Spleen (tissue), 11 donors: ENCODE measurements at regions not wholly inside any gene's neighbourhood (a gene's known extent, or its start where the extent isn't known, plus 50 kb on each side); places are given as distances from the start of the nearest gene placed in this dataset.
"Not testable (repeated sequence)": the region's sequence is repeated elsewhere in the genome, so short reads cannot be mapped to it uniquely, and the experiment has no call there.

Experiments used
- DNase-seq: peaks from one replicate; pipeline ENCODE4 v3.0.0-alpha.2; 2020
- H3K27ac ChIP-seq, 8 donors: fragments of 200-600 bp; sonication (generic) in 7 of 8; 1 replicate in 4 of 8; 2 replicates in 4 of 8; pipeline versions ENCODE4 v1.5.0 to v1.8.0; 2016 to 2021; ENCODE audit warnings: inconsistent platforms in 4 of 8, mild to moderate bottlenecking in 4 of 8, moderate library complexity in 1 of 8
- H3K27me3 ChIP-seq, 7 donors: fragments of 200-600 bp; sonication (generic) in 6 of 7; replicated peaks in 1 of 7; 1 replicate in 4 of 7; 2 replicates in 3 of 7; pipeline versions ENCODE4 v1.5.0 to v1.8.0; 2016 to 2021; ENCODE audit warnings: inconsistent platforms in 3 of 7, mild to moderate bottlenecking in 1 of 7
- H3K36me3 ChIP-seq, 6 donors: fragments of 200-600 bp; sonication (generic) in 5 of 6; 1 replicate in 4 of 6; 2 replicates in 2 of 6; pipeline versions ENCODE4 v1.5.0 to v1.8.0; 2016 to 2021; ENCODE audit warnings: inconsistent platforms in 2 of 6
- H3K4me1 ChIP-seq, 6 donors: fragments of 200-600 bp; sonication (generic) in 5 of 6; 1 replicate in 3 of 6; 2 replicates in 3 of 6; pipeline versions ENCODE4 v1.5.0 to v1.8.0; 2016 to 2021; ENCODE audit warnings: inconsistent platforms in 3 of 6
- H3K4me3 ChIP-seq, 8 donors: fragments of 200-600 bp; sonication (generic) in 7 of 8; 1 replicate in 4 of 8; 2 replicates in 4 of 8; pipeline versions ENCODE4 v1.5.0 to v1.8.0; 2016 to 2021; ENCODE audit warnings: inconsistent platforms in 4 of 8, mild to moderate bottlenecking in 4 of 8, moderate library complexity in 2 of 8
- H3K9me3 ChIP-seq, 8 donors: fragments of 200-600 bp; sonication (generic) in 7 of 8; 1 replicate in 4 of 8; 2 replicates in 4 of 8; pipeline versions ENCODE4 v1.5.0 to v1.8.0; 2016 to 2021; ENCODE audit warnings: inconsistent platforms in 4 of 8
- POLR2A ChIP-seq, 3 donors: fragments of 450-650 bp; IDR thresholded peaks; one replicate each; pipeline ENCODE4 v1.5.1; 2017; ENCODE audit warnings: antibody characterized with exemption in 3 of 3, mild to moderate bottlenecking in 1 of 3
- POLR2AphosphoS5 ChIP-seq, 3 donors: sonication (generic); formaldehyde crosslinking; IDR thresholded peaks; one replicate each; pipeline ENCODE4 v1.5.1; 2017; ENCODE audit warnings: antibody characterized with exemption in 3 of 3
- WGBS, 5 donors: extraction: QIAGEN DNeasy Blood & Tissue Kit in 3 of 5; methylation state at CpG; one replicate each; pipeline versions ENCODE4 v1.1.5 to v1.1.7; 2013 to 2018; 5-methylcytosine and 5-hydroxymethylcytosine counted together
- intact Hi-C: fragments of 100-400 bp; cut with DNase I; formaldehyde crosslinking; loops from one replicate; pipeline ENCODE4 v1.15.0; 2023; ENCODE audit warnings: low total_unique reads
- TF ChIP-seq, protein P1 (sequence below), 11 experiments: fragments of 200-600 bp in 7 of 11; fragments of 450-650 bp in 4 of 11; sonication (generic) in 4 of 11; IDR thresholded peaks in 8 of 11; conservative IDR thresholded peaks in 3 of 11; 1 replicate in 7 of 11; 2 replicates in 4 of 11; pipeline versions ENCODE4 v1.4.0 to v1.8.0; 2016 to 2021; ENCODE audit warnings: antibody characterized with exemption in 11 of 11, inconsistent platforms in 4 of 11, mild to moderate bottlenecking in 1 of 11
- donor health status: healthy with polysubstance abuse.
- donor health status: DM: no; HTN: no; CAD: no; lungs with moderate emphysema.
- donor health status: DM: no; HTN: no; CAD: no.
- donor health status: Bipolar disorder and iron deficiency.
- donor health status: healthy.
- donor health status: DM: no; HTN: no; CAD: no.
- donor health status: DM: yes; HTN: yes; CAD: no.

- no peaks in the 10 kb centered on the region for H3K27me3 ChIP-seq
- no peak overlapping the region for H3K27ac ChIP-seq
- H3K36me3 ChIP-seq: no peaks in the 10 kb centered on the region
- H3K4me1 ChIP-seq: no peaks in the 10 kb centered on the region
- no peak for DNase-seq
- no peak overlapping the region for H3K4me3 ChIP-seq
- intact Hi-C loops: no loop called here
- 12 to 33% (median 20%) methylated on average over 1 of the region's 1 CpG for WGBS, 5 donors
- TF ChIP-seq POLR2AphosphoS5 (IDR thresholded peaks at IDR 0.05) (no peak), POLR2A (IDR thresholded peaks at IDR 0.05) (no peak)
- TF ChIP-seq, protein P1, sequence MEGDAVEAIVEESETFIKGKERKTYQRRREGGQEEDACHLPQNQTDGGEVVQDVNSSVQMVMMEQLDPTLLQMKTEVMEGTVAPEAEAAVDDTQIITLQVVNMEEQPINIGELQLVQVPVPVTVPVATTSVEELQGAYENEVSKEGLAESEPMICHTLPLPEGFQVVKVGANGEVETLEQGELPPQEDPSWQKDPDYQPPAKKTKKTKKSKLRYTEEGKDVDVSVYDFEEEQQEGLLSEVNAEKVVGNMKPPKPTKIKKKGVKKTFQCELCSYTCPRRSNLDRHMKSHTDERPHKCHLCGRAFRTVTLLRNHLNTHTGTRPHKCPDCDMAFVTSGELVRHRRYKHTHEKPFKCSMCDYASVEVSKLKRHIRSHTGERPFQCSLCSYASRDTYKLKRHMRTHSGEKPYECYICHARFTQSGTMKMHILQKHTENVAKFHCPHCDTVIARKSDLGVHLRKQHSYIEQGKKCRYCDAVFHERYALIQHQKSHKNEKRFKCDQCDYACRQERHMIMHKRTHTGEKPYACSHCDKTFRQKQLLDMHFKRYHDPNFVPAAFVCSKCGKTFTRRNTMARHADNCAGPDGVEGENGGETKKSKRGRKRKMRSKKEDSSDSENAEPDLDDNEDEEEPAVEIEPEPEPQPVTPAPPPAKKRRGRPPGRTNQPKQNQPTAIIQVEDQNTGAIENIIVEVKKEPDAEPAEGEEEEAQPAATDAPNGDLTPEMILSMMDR (IDR thresholded peaks at IDR 0.05 in 8 of 11, conservative IDR thresholded peaks at IDR 0.05 in 3 of 11): peak in 1 of 11 experiments; percentile 24
- peaks cover 0 to 19% (median 15%) of the 10 kb centered on the region in 8 donors for H3K9me3 ChIP-seq
Observed at GRCh38 chr11:7143908-7144307, 55.1 kb downstream of the RBMXL2 start.

DNA sequence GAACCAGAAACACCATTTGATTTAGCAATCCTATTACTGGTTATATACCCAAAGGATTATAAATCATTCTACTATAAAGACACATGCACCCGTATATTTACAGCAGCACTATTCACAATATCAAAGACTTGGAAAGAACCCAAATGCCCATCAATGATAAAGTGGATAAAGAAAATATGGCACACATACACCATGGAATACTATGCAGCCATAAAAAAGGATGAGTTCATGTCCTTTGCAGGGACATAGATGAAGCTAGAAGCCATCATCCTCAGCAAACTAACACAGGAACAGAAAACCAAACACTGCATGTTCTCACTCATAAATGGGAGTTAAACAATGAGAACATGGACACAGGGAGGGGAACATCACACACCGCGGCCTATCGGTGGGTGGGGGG is 61.3 kb downstream of the RBMXL2 start:
- DNase-seq, H3K36me3 ChIP-seq, intact Hi-C loops, H3K27ac ChIP-seq, H3K27me3 ChIP-seq, H3K4me1 ChIP-seq, H3K4me3 ChIP-seq: not testable (repeated sequence)
- 89 to 94% (median 94%) methylated on average over 4 of the region's 4 CpGs for WGBS, 5 donors
- peaks cover 0 to 31% (median 29%) of the 10 kb centered on the region in 8 donors for H3K9me3 ChIP-seq

DNA sequence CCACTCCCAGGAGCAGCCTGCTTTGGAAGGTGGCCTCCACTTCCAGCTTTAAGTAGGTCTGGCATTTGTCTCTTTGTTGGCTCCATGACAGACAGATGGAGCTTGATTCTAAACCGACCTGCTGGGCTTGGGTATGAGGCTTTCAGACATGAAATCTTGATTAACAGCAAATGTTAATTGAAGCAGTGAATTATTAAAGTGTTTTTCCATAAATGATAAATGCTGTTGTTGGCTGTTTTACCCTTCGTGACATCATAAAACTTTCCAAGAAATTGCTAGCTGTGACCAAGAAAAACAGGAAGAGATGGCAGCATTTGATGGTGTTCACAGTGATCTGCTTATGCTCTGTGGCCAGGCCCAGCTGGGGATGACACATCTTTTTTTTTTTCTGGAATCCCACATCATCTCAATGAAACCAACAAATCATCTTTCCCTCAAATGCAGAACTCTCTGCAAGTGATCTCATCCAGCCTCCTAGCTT is 66.1 kb downstream of the RBMXL2 start:
- Histone ChIP-seq H3K27me3 (no peaks in the 10 kb centered on the region), H3K4me1 (no peaks in the 10 kb centered on the region), H3K9me3 (peaks cover 0 to 5% (median 3%) of the 10 kb centered on the region in 8 donors), H3K36me3 (no peaks in the 10 kb centered on the region), H3K4me3 (no peak overlapping the region), H3K27ac (no peak overlapping the region)
- 32 to 39% (median 35%) methylated on average over 2 of the region's 2 CpGs for WGBS, 5 donors
- no peak for DNase-seq
- TF ChIP-seq, protein P1 (IDR thresholded peaks at IDR 0.05 in 8 of 11, conservative IDR thresholded peaks at IDR 0.05 in 3 of 11): no peak
- no peak for TF ChIP-seq POLR2A (IDR thresholded peaks at IDR 0.05)
- TF ChIP-seq POLR2AphosphoS5 (IDR thresholded peaks at IDR 0.05): no peak
- intact Hi-C loops: no loop called here

DNA sequence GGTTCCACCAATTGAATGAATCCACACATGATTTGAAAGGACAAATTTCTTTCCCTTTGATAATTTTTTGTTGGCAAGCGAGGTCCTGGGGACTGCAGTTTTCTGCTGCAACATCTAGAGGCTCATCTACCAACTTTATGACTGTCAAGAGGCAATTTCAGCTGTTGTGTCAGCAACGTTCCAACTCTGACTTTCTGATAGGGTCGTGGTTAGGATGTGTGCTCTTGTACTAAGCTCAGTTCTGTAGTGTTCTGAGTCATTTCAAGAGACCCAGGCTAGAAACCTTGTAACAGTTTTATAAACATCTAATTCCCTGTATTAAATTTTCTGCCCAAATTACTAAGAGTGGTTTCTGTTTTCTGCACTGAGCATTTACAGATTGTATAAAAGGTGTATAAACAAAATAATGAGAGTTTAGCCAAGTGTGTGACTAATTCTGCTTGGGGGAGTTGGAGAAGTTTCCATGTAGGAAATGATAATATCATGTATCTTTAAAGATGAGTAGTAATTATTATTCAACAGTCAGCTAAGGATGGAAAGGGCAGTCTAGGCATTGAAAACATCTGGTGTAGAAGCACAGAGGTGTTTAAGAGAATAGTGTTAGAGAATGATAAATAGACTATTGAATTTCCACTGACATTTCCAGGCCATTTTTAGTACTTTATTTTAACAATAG is 72.2 kb downstream of the RBMXL2 start:
- H3K4me1 ChIP-seq: no peaks in the 10 kb centered on the region
- no peaks in the 10 kb centered on the region for H3K27me3 ChIP-seq
- 29 to 53% (median 41%) methylated on average over 3 of the region's 3 CpGs for WGBS, 5 donors
- no peaks in the 10 kb centered on the region for H3K9me3 ChIP-seq
- H3K27ac ChIP-seq: no peak overlapping the region
- no peaks in the 10 kb centered on the region for H3K36me3 ChIP-seq
- no peak overlapping the region for H3K4me3 ChIP-seq
- TF ChIP-seq POLR2AphosphoS5 (IDR thresholded peaks at IDR 0.05) (no peak), POLR2A (IDR thresholded peaks at IDR 0.05) (no peak)
- TF ChIP-seq, protein P1 (IDR thresholded peaks at IDR 0.05 in 8 of 11, conservative IDR thresholded peaks at IDR 0.05 in 3 of 11): no peak
- no peak for DNase-seq
- intact Hi-C loops: no loop called here
